ENCODE measurements at regions not wholly inside any gene's neighbourhood (a gene's known extent, or its start where the extent isn't known, plus 50 kb on each side); places are given as distances from the start of the nearest gene placed in this dataset.

DNA sequence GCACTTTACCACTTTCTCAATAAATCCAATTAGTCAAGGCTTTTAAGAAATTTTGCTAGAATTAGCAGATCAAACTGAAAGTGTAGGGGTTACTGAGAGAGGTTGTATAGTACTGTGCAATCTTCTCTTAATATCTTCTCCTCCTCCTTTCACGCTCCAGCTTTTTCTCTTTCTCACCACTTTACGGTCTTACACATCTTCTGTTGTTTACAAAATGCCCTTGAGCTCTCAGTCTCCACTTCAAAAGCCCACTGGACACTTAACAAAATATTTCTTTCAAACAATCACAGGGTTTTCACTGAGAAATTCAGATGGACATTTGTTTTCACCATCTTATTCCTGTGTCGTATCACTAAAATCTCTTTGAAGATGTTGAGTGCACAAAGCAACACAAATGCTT lies 678.2 kb downstream of the ADGRL2 start:
- Histone ChIP-seq H3F3A (ENCODE audit: control insufficient read depth, insufficient read depth) (no peaks in the 10 kb centered on the region), H3K9me3 (ENCODE audit: control insufficient read depth, insufficient read depth, low read length) (no peaks in the 10 kb centered on the region; the same call in 1 of the 2 replicates), H3K27me3 (ENCODE audit: control insufficient read depth, low read length) (no peaks in the 10 kb centered on the region), H3K36me3 (ENCODE audit: control insufficient read depth, low read length) (no peaks in the 10 kb centered on the region), H3K27ac (ENCODE audit: low read depth, low read length) (no peak overlapping the region), H3K79me2 (ENCODE audit: control insufficient read depth, low read length) (no peaks in the 10 kb centered on the region), H3K4me2 (ENCODE audit: low read length) (no peak overlapping the region), H3K9me2 (replicated peaks; ENCODE audit: control insufficient read depth, low read length) (no peaks in the 10 kb centered on the region), H3K4me1 (ENCODE audit: control insufficient read depth, low read length) (no peaks in the 10 kb centered on the region), H4K20me1 (ENCODE audit: control insufficient read depth, insufficient read depth, low read depth, low read length) (no peaks in the 10 kb centered on the region), H3K4me3 (ENCODE audit: low read length) (no peak overlapping the region)
- no peak for TF ChIP-seq EZH2phosphoT487 (IDR thresholded peaks at IDR 0.05; ENCODE audit: borderline replicate concordance, low read length)
- TF ChIP-seq CTCF (IDR thresholded peaks at IDR 0.05; ENCODE audit: low read depth, low read length, poor library complexity, severe bottlenecking), result no peak

- Histone ChIP-seq H3K27ac (ENCODE audit: low read depth, low read length) (no peak overlapping the region), H3K36me3 (ENCODE audit: control insufficient read depth, low read length) (no peaks in the 10 kb centered on the region), H3F3A (ENCODE audit: control insufficient read depth, insufficient read depth) (no peaks in the 10 kb centered on the region), H3K4me1 (ENCODE audit: control insufficient read depth, low read length) (no peaks in the 10 kb centered on the region), H3K9me3 (ENCODE audit: control insufficient read depth, insufficient read depth, low read length) (no peaks in the 10 kb centered on the region), H3K4me2 (ENCODE audit: low read length) (no peak overlapping the region), H3K27me3 (ENCODE audit: control insufficient read depth, low read length) (no peaks in the 10 kb centered on the region), H3K4me3 (ENCODE audit: low read length) (no peak overlapping the region), H3K9me2 (replicated peaks; ENCODE audit: control insufficient read depth, low read length) (no peaks in the 10 kb centered on the region), H3K79me2 (ENCODE audit: control insufficient read depth, low read length) (no peaks in the 10 kb centered on the region), H4K20me1 (ENCODE audit: control insufficient read depth, insufficient read depth, low read depth, low read length) (no peaks in the 10 kb centered on the region)
- TF ChIP-seq EZH2phosphoT487 (IDR thresholded peaks at IDR 0.05; ENCODE audit: borderline replicate concordance, low read length), result no peak
- TF ChIP-seq CTCF (IDR thresholded peaks at IDR 0.05; ENCODE audit: low read depth, low read length, poor library complexity, severe bottlenecking), result no peak
Observed at GRCh38 chr1:82472489-82473131, 671.9 kb downstream of the ADGRL2 start.

- TF ChIP-seq CTCF (IDR thresholded peaks at IDR 0.05; ENCODE audit: low read depth, low read length, poor library complexity, severe bottlenecking), result no peak
- no peak for TF ChIP-seq EZH2phosphoT487 (IDR thresholded peaks at IDR 0.05; ENCODE audit: borderline replicate concordance, low read length)
- H3K9me2 ChIP-seq (replicated peaks; ENCODE audit: control insufficient read depth, low read length), result no peaks in the 10 kb centered on the region
- H3K79me2 ChIP-seq (ENCODE audit: control insufficient read depth, low read length), result no peaks in the 10 kb centered on the region
- H3K9me3 ChIP-seq (ENCODE audit: control insufficient read depth, insufficient read depth, low read length), result no peaks in the 10 kb centered on the region
- H3K27ac ChIP-seq (ENCODE audit: low read depth, low read length), result no peak overlapping the region
- H3K4me3 ChIP-seq (ENCODE audit: low read length), result no peak overlapping the region
- H4K20me1 ChIP-seq (ENCODE audit: control insufficient read depth, insufficient read depth, low read depth, low read length), result no peaks in the 10 kb centered on the region
- no peaks in the 10 kb centered on the region for H3K4me1 ChIP-seq (ENCODE audit: control insufficient read depth, low read length)
- H3K4me2 ChIP-seq (ENCODE audit: low read length), result no peak overlapping the region
- no peaks in the 10 kb centered on the region for H3F3A ChIP-seq (ENCODE audit: control insufficient read depth, insufficient read depth)
- H3K27me3 ChIP-seq (ENCODE audit: control insufficient read depth, low read length), result no peaks in the 10 kb centered on the region
- H3K36me3 ChIP-seq (ENCODE audit: control insufficient read depth, low read length), result no peaks in the 10 kb centered on the region
Observed at GRCh38 chr1:82466891-82467290, 666.2 kb downstream of the ADGRL2 start.
